ENCODE measurements at regions not wholly inside any gene's neighbourhood (a gene's known extent, or its start where the extent isn't known, plus 50 kb on each side); places are given as distances from the start of the nearest gene placed in this dataset.
A peak's percentile ranks its signal among the peaks of the same experiment; 100 is the strongest.

DNA sequence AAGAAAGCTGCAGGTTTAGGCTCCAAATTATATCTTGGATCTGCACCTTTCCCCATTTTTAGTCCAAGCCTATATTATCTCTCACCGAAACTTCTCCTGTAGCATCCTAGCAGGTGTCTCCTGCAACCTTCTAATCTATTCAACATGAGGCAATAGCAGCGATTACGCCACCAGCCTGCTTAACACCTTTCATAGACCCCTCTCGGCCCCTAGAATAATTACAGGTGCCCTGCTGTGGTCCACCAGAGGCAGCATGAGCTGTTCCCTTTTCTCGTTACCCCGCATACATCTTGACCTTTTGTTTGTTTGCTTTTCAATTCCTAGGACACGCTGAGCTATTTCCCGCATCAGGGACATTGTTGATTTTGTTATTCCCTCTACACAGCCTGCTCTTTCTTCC is 361.9 kb downstream of the CYRIA start:
- no peak overlapping the region for H3K18ac ChIP-seq (ENCODE audit: insufficient read length, low read depth, low read length)
- no peak overlapping the region for H3K56ac ChIP-seq (ENCODE audit: insufficient read length, low read depth, low read length)
- no peak overlapping the region for H2AK5ac ChIP-seq (ENCODE audit: insufficient read length, low read length)
- no peak overlapping the region for H3K23ac ChIP-seq (ENCODE audit: insufficient read length, low read depth, low read length)
- H2BK12ac ChIP-seq (ENCODE audit: insufficient read length, low read depth, low read length), result no peak overlapping the region
- H3K9me3 ChIP-seq (ENCODE audit: control insufficient read depth, low read depth, low read length), result no peaks in the 10 kb centered on the region
- H4K20me1 ChIP-seq (ENCODE audit: control insufficient read depth, insufficient read depth, insufficient read length), result no peaks in the 10 kb centered on the region
- no peaks in the 10 kb centered on the region for H3K79me1 ChIP-seq (ENCODE audit: insufficient read depth, low read depth, low read length, poor library complexity, severe bottlenecking)
- no peak overlapping the region for H2BK15ac ChIP-seq (ENCODE audit: low read depth, low read length)
- no peak overlapping the region for H2AFZ ChIP-seq (ENCODE audit: low read length)
- peaks cover 2 to 10% (median 3%) of the 10 kb centered on the region in 3 experiments; a peak in 4 of 7 replicates for H3K36me3 Mint-ChIP-seq (ENCODE audit: insufficient read depth in 1 of 3, low read depth in 3 of 3)
- peaks cover 2 to 8% of the 10 kb centered on the region in 2 experiments; a peak in 4 of 5 replicates for H3K9me3 Mint-ChIP-seq
- WGBS (ENCODE audit: extremely low coverage, insufficient read length, low lambda C conversion rate), result no CpG with 5 or more reads among the region's 8 CpGs
- peaks cover 5% of the 10 kb centered on the region; the same call in 1 of the 2 replicates for H3K27me3 Mint-ChIP-seq (ENCODE audit: low read depth)
- H3K4me2 ChIP-seq (ENCODE audit: insufficient read depth, insufficient read length, low read length), result no peak overlapping the region
- H3K23me2 ChIP-seq (ENCODE audit: insufficient read length, low read depth, low read length, poor library complexity, severe bottlenecking), result no peaks in the 10 kb centered on the region
- H4K91ac ChIP-seq (ENCODE audit: insufficient read length, low read depth, low read length), result no peak overlapping the region
- DNase-seq, result no peak
- H2BK20ac ChIP-seq (ENCODE audit: low read depth, low read length, poor library complexity, severe bottlenecking), result no peak overlapping the region
- no peaks in the 10 kb centered on the region for H3K79me2 ChIP-seq (ENCODE audit: insufficient read depth, low read length)
- no peak overlapping the region for H2BK120ac ChIP-seq (ENCODE audit: low read depth, low read length, poor library complexity, severe bottlenecking)
- H3K4ac ChIP-seq (ENCODE audit: low read depth, low read length), result no peak overlapping the region
- no peak overlapping the region for H3K9ac ChIP-seq (ENCODE audit: extremely low read depth, insufficient read length, low read length)
- H3T11ph ChIP-seq (ENCODE audit: low read length), result no peak overlapping the region
- TF ChIP-seq, protein P1, sequence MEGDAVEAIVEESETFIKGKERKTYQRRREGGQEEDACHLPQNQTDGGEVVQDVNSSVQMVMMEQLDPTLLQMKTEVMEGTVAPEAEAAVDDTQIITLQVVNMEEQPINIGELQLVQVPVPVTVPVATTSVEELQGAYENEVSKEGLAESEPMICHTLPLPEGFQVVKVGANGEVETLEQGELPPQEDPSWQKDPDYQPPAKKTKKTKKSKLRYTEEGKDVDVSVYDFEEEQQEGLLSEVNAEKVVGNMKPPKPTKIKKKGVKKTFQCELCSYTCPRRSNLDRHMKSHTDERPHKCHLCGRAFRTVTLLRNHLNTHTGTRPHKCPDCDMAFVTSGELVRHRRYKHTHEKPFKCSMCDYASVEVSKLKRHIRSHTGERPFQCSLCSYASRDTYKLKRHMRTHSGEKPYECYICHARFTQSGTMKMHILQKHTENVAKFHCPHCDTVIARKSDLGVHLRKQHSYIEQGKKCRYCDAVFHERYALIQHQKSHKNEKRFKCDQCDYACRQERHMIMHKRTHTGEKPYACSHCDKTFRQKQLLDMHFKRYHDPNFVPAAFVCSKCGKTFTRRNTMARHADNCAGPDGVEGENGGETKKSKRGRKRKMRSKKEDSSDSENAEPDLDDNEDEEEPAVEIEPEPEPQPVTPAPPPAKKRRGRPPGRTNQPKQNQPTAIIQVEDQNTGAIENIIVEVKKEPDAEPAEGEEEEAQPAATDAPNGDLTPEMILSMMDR (conservative IDR thresholded peaks at IDR 0.05), result peak; percentile 46; the same call in 2 of the 3 replicates
- no peaks in the 10 kb centered on the region for H3K27me3 ChIP-seq (ENCODE audit: insufficient read depth, low read length)
- H4K8ac ChIP-seq (replicated peaks; ENCODE audit: insufficient read length, low read depth, low read length), result no peak overlapping the region
- no peak overlapping the region for H3K14ac ChIP-seq (ENCODE audit: insufficient read depth, low read length)
- H3K4me1 ChIP-seq (ENCODE audit: insufficient read depth, low read length), result peaks cover 8% of the 10 kb centered on the region; the same call in 1 of the 2 replicates
- no peak overlapping the region for H3K4me3 Mint-ChIP-seq
- peaks cover 23 to 25% of the 10 kb centered on the region in 2 experiments for H3K4me1 Mint-ChIP-seq
- H2BK5ac ChIP-seq (ENCODE audit: insufficient read length, low read length), result no peak overlapping the region
- H4K5ac ChIP-seq (ENCODE audit: insufficient read length, low read depth, low read length), result no peak overlapping the region
- H3K27ac Mint-ChIP-seq, result no peak overlapping the region; a peak in 1 of 7 replicates
- H3K27ac ChIP-seq (ENCODE audit: insufficient read length, low read depth, low read length), result no peak overlapping the region

All from H9 (cell line).